ENCODE measurements at regions not wholly inside any gene's neighbourhood (a gene's known extent, or its start where the extent isn't known, plus 50 kb on each side); places are given as distances from the start of the nearest gene placed in this dataset.

DNA sequence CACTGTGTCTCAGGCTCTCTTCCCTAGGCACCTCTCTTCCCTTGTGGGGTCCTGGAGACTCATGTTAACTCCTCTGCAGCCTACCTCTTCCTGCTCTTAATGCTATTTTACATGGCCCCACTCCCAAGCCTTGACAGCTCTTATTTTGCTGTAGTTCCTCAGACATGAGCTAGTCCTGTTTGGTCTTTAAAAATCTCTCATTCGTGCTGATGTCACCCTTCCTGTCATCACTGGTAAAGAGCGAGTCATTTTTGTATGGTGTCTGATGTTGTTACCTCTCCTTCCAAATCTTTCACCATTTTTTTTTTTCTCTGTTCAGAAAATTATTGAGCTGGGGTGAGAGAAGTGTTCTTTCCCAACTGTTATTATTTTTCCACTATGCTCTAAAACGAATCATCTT lies 84.8 kb upstream of the ZBED5 start:
- Histone ChIP-seq H3K36me3 (ENCODE audit: control insufficient read depth in 1 of 2, insufficient read depth in 2 of 2, low read length in 2 of 2) (no peaks in the 10 kb centered on the region), H3K79me2 (ENCODE audit: insufficient read depth, low read length) (no peaks in the 10 kb centered on the region), H3K9ac (ENCODE audit: low read length) (no peak overlapping the region), H3K27me3 (ENCODE audit: insufficient read depth, low read length) (no peaks in the 10 kb centered on the region), H3K27ac (ENCODE audit: low read depth, low read length) (no peak overlapping the region), H3K4me3 (replicated peaks in 1 of 2; ENCODE audit: low read depth in 1 of 2, low read length in 2 of 2) (no peak overlapping the region), H2AFZ (ENCODE audit: low read depth, low read length, poor library complexity, severe bottlenecking) (no peak overlapping the region), H3K9me3 (ENCODE audit: control insufficient read depth in 1 of 2, insufficient read depth in 1 of 2, low read depth in 1 of 2, low read length in 2 of 2) (no peaks in the 10 kb centered on the region), H4K20me1 (ENCODE audit: insufficient read depth) (no peaks in the 10 kb centered on the region), H3K4me1 (ENCODE audit: control insufficient read depth in 1 of 2, insufficient read depth in 2 of 2, low read length in 2 of 2) (no peaks in the 10 kb centered on the region), H3K4me2 (ENCODE audit: low read length) (no peak overlapping the region), H3K9me2 (ENCODE audit: insufficient read depth) (no peaks in the 10 kb centered on the region; the same call in 1 of the 2 replicates)
- no peak for DNase-seq (ENCODE audit: low read depth, low spot score)
- ATAC-seq: no peak; the same call in 1 of the 2 replicates
- ChIA-PET POLR2A (interaction anchor here (0.9 to 2.8 kb wide), 3 partner anchors 9 to 134 kb away, joined by 4 to 7 read pairs (median 5); partner anchors contain the start of gene EIF4G2), CTCF (interaction anchor here (1.1 to 4.4 kb wide), 3 partner anchors 8 to 150 kb away, joined by 3 to 21 read pairs (median 5); no protein-coding TSS in a partner anchor), RAD21 (ENCODE audit: low non-redundant PET in 1 of 2, low total read pairs in 2 of 2, uncharacterized antibody in 2 of 2, unreplicated experiment in 2 of 2) (interaction anchor here in 1 of 2 experiments (1.6 kb wide), 1 partner anchor 9 kb away, joined by 5 read pairs; no protein-coding TSS in a partner anchor)
- intact Hi-C loops (cut with micrococcal nuclease): no loop called here
- no peak for TF ChIP-seq RAD21 (IDR thresholded peaks at IDR 0.05; ENCODE audit: low read depth)
- no peak for TF ChIP-seq SIN3A (IDR thresholded peaks at IDR 0.05; ENCODE audit: low read depth)
- TF ChIP-seq SP1 (IDR thresholded peaks at IDR 0.05; ENCODE audit: low read depth): no peak
- no peak for TF ChIP-seq EZH2phosphoT487 (IDR thresholded peaks at IDR 0.05; ENCODE audit: borderline replicate concordance)
- no peak for TF ChIP-seq POLR2A (IDR thresholded peaks at IDR 0.05; ENCODE audit: borderline replicate concordance, extremely low read depth, insufficient read depth, insufficient read length)
- BruUV-seq (replicated peaks): no TSS peak

DNA sequence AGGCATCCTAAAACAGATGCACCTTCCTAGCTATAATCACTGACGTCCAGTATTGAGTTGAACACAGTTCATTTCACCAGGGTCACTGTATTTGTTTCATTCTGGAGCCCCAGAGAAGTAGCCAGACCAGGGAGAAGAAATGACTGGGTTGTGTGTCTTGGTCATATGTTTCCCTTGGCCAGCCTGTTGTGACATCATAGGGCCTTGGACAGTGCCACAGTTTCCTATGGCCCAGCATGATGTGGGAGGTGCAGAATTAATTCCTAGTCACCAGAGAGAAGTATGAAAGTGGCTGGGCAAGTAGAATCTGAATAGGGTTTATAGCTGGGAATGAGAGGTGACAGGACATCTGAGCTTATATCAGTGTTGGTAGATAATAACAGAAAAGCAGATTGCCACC lies 84.0 kb upstream of the ZBED5 start:
- no TSS peak for BruUV-seq (replicated peaks)
- H3K9ac ChIP-seq (ENCODE audit: low read length): no peak overlapping the region
- POLR2A ChIA-PET: interaction anchor here (0.9 to 2.8 kb wide), 3 partner anchors 8 to 133 kb away, joined by 3 to 7 read pairs (median 4); partner anchors contain the start of gene EIF4G2
- H3K9me2 ChIP-seq (ENCODE audit: insufficient read depth): no peaks in the 10 kb centered on the region; the same call in 1 of the 2 replicates
- TF ChIP-seq ZNF274 (IDR thresholded peaks at IDR 0.05; ENCODE audit: low read depth, low read length): no peak
- no peak for TF ChIP-seq EZH2phosphoT487 (IDR thresholded peaks at IDR 0.05; ENCODE audit: borderline replicate concordance)
- TF ChIP-seq, protein P1, sequence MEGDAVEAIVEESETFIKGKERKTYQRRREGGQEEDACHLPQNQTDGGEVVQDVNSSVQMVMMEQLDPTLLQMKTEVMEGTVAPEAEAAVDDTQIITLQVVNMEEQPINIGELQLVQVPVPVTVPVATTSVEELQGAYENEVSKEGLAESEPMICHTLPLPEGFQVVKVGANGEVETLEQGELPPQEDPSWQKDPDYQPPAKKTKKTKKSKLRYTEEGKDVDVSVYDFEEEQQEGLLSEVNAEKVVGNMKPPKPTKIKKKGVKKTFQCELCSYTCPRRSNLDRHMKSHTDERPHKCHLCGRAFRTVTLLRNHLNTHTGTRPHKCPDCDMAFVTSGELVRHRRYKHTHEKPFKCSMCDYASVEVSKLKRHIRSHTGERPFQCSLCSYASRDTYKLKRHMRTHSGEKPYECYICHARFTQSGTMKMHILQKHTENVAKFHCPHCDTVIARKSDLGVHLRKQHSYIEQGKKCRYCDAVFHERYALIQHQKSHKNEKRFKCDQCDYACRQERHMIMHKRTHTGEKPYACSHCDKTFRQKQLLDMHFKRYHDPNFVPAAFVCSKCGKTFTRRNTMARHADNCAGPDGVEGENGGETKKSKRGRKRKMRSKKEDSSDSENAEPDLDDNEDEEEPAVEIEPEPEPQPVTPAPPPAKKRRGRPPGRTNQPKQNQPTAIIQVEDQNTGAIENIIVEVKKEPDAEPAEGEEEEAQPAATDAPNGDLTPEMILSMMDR (IDR thresholded peaks at IDR 0.05 in 2 of 3, conservative IDR thresholded peaks at IDR 0.05 in 1 of 3; ENCODE audit: borderline replicate concordance in 1 of 3, insufficient read depth in 1 of 3, low read depth in 2 of 3, low read length in 2 of 3): no peak
- TF ChIP-seq, protein P2, sequence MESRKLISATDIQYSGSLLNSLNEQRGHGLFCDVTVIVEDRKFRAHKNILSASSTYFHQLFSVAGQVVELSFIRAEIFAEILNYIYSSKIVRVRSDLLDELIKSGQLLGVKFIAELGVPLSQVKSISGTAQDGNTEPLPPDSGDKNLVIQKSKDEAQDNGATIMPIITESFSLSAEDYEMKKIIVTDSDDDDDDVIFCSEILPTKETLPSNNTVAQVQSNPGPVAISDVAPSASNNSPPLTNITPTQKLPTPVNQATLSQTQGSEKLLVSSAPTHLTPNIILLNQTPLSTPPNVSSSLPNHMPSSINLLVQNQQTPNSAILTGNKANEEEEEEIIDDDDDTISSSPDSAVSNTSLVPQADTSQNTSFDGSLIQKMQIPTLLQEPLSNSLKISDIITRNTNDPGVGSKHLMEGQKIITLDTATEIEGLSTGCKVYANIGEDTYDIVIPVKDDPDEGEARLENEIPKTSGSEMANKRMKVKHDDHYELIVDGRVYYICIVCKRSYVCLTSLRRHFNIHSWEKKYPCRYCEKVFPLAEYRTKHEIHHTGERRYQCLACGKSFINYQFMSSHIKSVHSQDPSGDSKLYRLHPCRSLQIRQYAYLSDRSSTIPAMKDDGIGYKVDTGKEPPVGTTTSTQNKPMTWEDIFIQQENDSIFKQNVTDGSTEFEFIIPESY (IDR thresholded peaks at IDR 0.05; ENCODE audit: extremely low read depth, insufficient replicate concordance, low read length): no peak
- no peaks in the 10 kb centered on the region for H3K79me2 ChIP-seq (ENCODE audit: insufficient read depth, low read length)
- H3K4me2 ChIP-seq (ENCODE audit: low read length): no peak overlapping the region
- CTCF ChIA-PET: interaction anchor here (1.1 to 4.4 kb wide), 3 partner anchors 8 to 149 kb away, joined by 3 to 21 read pairs (median 5); no protein-coding TSS in a partner anchor
- H3K4me3 ChIP-seq (replicated peaks in 1 of 2; ENCODE audit: low read depth in 1 of 2, low read length in 2 of 2): no peak overlapping the region
- H3K27me3 ChIP-seq (ENCODE audit: insufficient read depth, low read length): no peaks in the 10 kb centered on the region
- RAD21 ChIA-PET (ENCODE audit: low non-redundant PET in 1 of 2, low total read pairs in 2 of 2, uncharacterized antibody in 2 of 2, unreplicated experiment in 2 of 2): interaction anchor here in 1 of 2 experiments (1.6 kb wide), 1 partner anchor 8 kb away, joined by 5 read pairs; no protein-coding TSS in a partner anchor
- no peak overlapping the region for H2AFZ ChIP-seq (ENCODE audit: low read depth, low read length, poor library complexity, severe bottlenecking)
- H3K27ac ChIP-seq (ENCODE audit: low read depth, low read length): no peak overlapping the region
- no peaks in the 10 kb centered on the region for H3K9me3 ChIP-seq (ENCODE audit: control insufficient read depth in 1 of 2, insufficient read depth in 1 of 2, low read depth in 1 of 2, low read length in 2 of 2)
- no peaks in the 10 kb centered on the region for H3K36me3 ChIP-seq (ENCODE audit: control insufficient read depth in 1 of 2, insufficient read depth in 2 of 2, low read length in 2 of 2)
- no peaks in the 10 kb centered on the region for H4K20me1 ChIP-seq (ENCODE audit: insufficient read depth)
- ATAC-seq (no peak), DNase-seq (ENCODE audit: low read depth, low spot score) (no peak)
- intact Hi-C loops (cut with micrococcal nuclease): no loop called here
- no peaks in the 10 kb centered on the region for H3K4me1 ChIP-seq (ENCODE audit: control insufficient read depth in 1 of 2, insufficient read depth in 2 of 2, low read length in 2 of 2)

All from HCT116 (cell line).